GM19467 (cell line): ENCODE measurements at regions not wholly inside any gene's neighbourhood (a gene's known extent, or its start where the extent isn't known, plus 50 kb on each side); places are given as distances from the start of the nearest gene placed in this dataset.

Source experiments
- ATAC-seq: cut with Tn5 transposase; IDR thresholded peaks from one replicate; pipeline ENCODE4 v1.9.1; 2021; ENCODE audit warnings: mild to moderate bottlenecking, moderate library complexity; ENCODE audit not compliant: unreplicated experiment

- no peak for ATAC-seq
These were observed 137.6 kb downstream of the GOLIM4 start for GRCh38 chr3:167958141-167958540.

GRCh38 chr3:167952969-167953368 is 142.8 kb downstream of the GOLIM4 start:
- no peak for ATAC-seq

GRCh38 chr3:167950212-167950611 is 145.5 kb downstream of the GOLIM4 start:
- ATAC-seq = no peak

- ATAC-seq = no peak
These were observed 154.3 kb downstream of the GOLIM4 start for GRCh38 chr3:167941234-167941995.

GRCh38 chr3:167940241-167940640 is 155.5 kb downstream of the GOLIM4 start:
- ATAC-seq = no peak

- no peak for ATAC-seq
These were observed 157.2 kb downstream of the GOLIM4 start for GRCh38 chr3:167938516-167938915.

GRCh38 chr3:167936019-167936418 is 159.7 kb downstream of the GOLIM4 start:
- ATAC-seq = no peak

- no peak for ATAC-seq
These were observed 165.3 kb downstream of the GOLIM4 start for GRCh38 chr3:167930453-167930852.

GRCh38 chr3:167929968-167930367 is 165.8 kb downstream of the GOLIM4 start:
- ATAC-seq = no peak

GRCh38 chr3:167928381-167928780 is 167.3 kb downstream of the GOLIM4 start:
- ATAC-seq = no peak

- ATAC-seq = no peak
These were observed 175.0 kb downstream of the GOLIM4 start for GRCh38 chr3:167920747-167921146.

GRCh38 chr3:167919590-167919989 is 176.1 kb downstream of the GOLIM4 start:
- ATAC-seq = no peak

GRCh38 chr3:167918686-167919085 is 177.0 kb downstream of the GOLIM4 start:
- no peak for ATAC-seq

GRCh38 chr3:167918008-167918596 is 177.6 kb downstream of the GOLIM4 start:
- ATAC-seq = no peak

- no peak for ATAC-seq
These were observed 177.8 kb downstream of the SERPINI1 start for GRCh38 chr3:167913219-167913835.

- no peak for ATAC-seq
These were observed 174.4 kb downstream of the SERPINI1 start for GRCh38 chr3:167909952-167910351.

GRCh38 chr3:167909504-167909896 is 174.0 kb downstream of the SERPINI1 start:
- no peak for ATAC-seq

- ATAC-seq = no peak
These were observed 173.4 kb downstream of the SERPINI1 start for GRCh38 chr3:167908746-167909503.

- no peak for ATAC-seq
These were observed 172.7 kb downstream of the SERPINI1 start for GRCh38 chr3:167908221-167908620.

- no peak for ATAC-seq
These were observed 165.6 kb downstream of the SERPINI1 start for GRCh38 chr3:167901138-167901537.

GRCh38 chr3:167899093-167899492 is 163.6 kb downstream of the SERPINI1 start:
- no peak for ATAC-seq
